HL-60 (cell line): ENCODE measurements at regions not wholly inside any gene's neighbourhood (a gene's known extent, or its start where the extent isn't known, plus 50 kb on each side); places are given as distances from the start of the nearest gene placed in this dataset.

Experiments used
- DNase-seq, 2 experiments: peaks; one replicate each; pipeline ENCODE4 v3.0.0-alpha.2; 2010 to 2020; ENCODE audit warnings: low read depth in 1 of 2, low spot score in 1 of 2
- H3K27ac ChIP-seq: fragments of 250-450 bp; sonication (Bioruptor Pico); replicated peaks from 2 replicates; pipeline ENCODE4 v1.5.1; 2020; ENCODE audit warnings: mild to moderate bottlenecking, moderate library complexity
- H3K27me3 ChIP-seq: fragments of 250-450 bp; sonication (Bioruptor Pico); 2 replicates; pipeline ENCODE4 v1.5.1; 2021; ENCODE audit warnings: mild to moderate bottlenecking, moderate library complexity; ENCODE audit not compliant: insufficient read depth, poor library complexity, severe bottlenecking
- H3K4me3 ChIP-seq: replicated peaks from 2 replicates; pipeline ENCODE4 v1.5.1; 2011; ENCODE audit warnings: mild to moderate bottlenecking, control low read depth, low read length; ENCODE audit not compliant: insufficient read depth
- CTCF ChIP-seq: IDR thresholded peaks from one replicate; pipeline ENCODE4 v1.5.1; 2011; ENCODE audit warnings: low read length, control low read depth, inconsistent platforms; ENCODE audit not compliant: insufficient read depth
- GABPA ChIP-seq: IDR thresholded peaks from 2 replicates; pipeline ENCODE4 v1.6.1; 2012; ENCODE audit warnings: low read depth
- POLR2AphosphoS5 ChIP-seq: IDR thresholded peaks from 2 replicates; pipeline ENCODE4 v1.6.1; 2012; ENCODE audit warnings: low read depth
- REST ChIP-seq: IDR thresholded peaks from 2 replicates; pipeline ENCODE4 v1.6.1; 2012; ENCODE audit warnings: low read depth; ENCODE audit not compliant: insufficient replicate concordance
- SPI1 ChIP-seq: IDR thresholded peaks from 2 replicates; pipeline ENCODE4 v1.6.1; 2012; ENCODE audit warnings: low read depth, mild to moderate bottlenecking, borderline replicate concordance

- TF ChIP-seq SPI1 (no peak), POLR2AphosphoS5 (no peak), CTCF (no peak), REST (no peak), GABPA (no peak)
- Histone ChIP-seq H3K27me3 (peaks cover 4% of the 10 kb centered on the region), H3K27ac (no peak overlapping the region), H3K4me3 (no peak overlapping the region)
- no peak for DNase-seq
Measured at GRCh38 chr2:545228-545627, 132.0 kb downstream of the TMEM18 start.

GRCh38 chr2:538646-539045 is 138.6 kb downstream of the TMEM18 start:
- no peak for DNase-seq
- Histone ChIP-seq H3K27me3 (no peaks in the 10 kb centered on the region), H3K27ac (no peak overlapping the region), H3K4me3 (no peak overlapping the region)
- TF ChIP-seq POLR2AphosphoS5 = no peak

GRCh38 chr2:535222-535621 is 142.0 kb downstream of the TMEM18 start:
- Histone ChIP-seq H3K27ac (no peak overlapping the region), H3K27me3 (no peaks in the 10 kb centered on the region), H3K4me3 (no peak overlapping the region)
- no peak for TF ChIP-seq REST
- no peak for TF ChIP-seq POLR2AphosphoS5
- no peak for TF ChIP-seq SPI1
- TF ChIP-seq CTCF = no peak
- no peak for TF ChIP-seq GABPA
- DNase-seq = no peak

- no peak overlapping the region for H3K4me3 ChIP-seq
- TF ChIP-seq GABPA (no peak), CTCF (no peak), SPI1 (no peak), POLR2AphosphoS5 (no peak), REST (no peak)
- no peaks in the 10 kb centered on the region for H3K27me3 ChIP-seq
- no peak overlapping the region for H3K27ac ChIP-seq
- DNase-seq = no peak
Measured at GRCh38 chr2:529852-530251, 147.4 kb downstream of the TMEM18 start.
